NCI-H2196 (cell line): ENCODE measurements at regions not wholly inside any gene's neighbourhood (a gene's known extent, or its start where the extent isn't known, plus 50 kb on each side); places are given as distances from the start of the nearest gene placed in this dataset.
"Not testable (repeated sequence)": the region's sequence is repeated elsewhere in the genome, so short reads cannot be mapped to it uniquely, and the experiment has no call there.

Experiments used
- DNase-seq: peaks from one replicate; lab custom pipeline; 2025; ENCODE audit not compliant: unreplicated experiment; lab: John Stamatoyannopoulos, UW

- DNase-seq: no peak
Measured at GRCh38 chr13:54676526-54677113, 1648.0 kb downstream of the OLFM4 start.

- DNase-seq: no peak
Measured at GRCh38 chr13:54682184-54682583, 1653.6 kb downstream of the OLFM4 start.

DNA sequence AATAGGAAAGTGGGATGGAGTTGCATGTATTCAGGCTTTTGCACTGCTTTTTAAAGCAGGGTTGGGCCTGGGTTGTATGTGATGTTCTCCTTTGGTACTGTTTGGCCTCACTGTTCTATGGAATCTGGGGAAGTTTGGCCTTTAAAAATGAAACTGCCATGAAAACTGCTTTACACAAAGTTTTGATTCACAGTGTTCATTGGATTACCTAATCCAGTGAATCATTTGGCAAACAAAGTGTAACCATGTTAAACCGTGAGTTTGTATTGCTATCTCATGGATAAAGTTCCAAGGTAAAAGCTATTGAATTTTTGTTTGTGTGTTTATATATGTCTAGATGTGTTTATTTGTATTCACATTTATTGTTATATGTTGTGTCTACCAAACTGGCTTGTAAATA is 1658.6 kb downstream of the OLFM4 start:
- no peak for DNase-seq

DNA sequence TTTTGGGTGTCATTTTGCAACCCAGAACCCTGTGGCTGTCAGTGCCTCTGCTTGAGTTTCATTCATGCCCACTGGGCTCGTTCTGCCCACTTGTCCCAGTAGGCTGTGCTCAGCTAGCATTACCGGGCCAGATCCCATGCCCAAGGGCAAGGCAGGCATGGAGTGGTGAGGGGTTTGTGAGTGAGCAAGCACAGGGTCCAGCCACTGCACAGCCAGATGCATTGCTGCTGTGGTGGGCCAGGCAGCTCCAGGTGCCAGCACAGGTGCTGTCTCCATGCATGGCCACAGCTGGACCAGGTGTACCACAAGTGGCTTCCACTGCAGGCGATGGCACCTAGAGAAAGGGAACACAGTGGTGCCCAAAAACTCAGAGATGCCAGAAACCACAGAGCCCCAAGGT is 1671.2 kb downstream of the OLFM4 start:
- no peak for DNase-seq

GRCh38 chr13:54705738-54706137 is 1677.1 kb downstream of the OLFM4 start:
- no peak for DNase-seq

GRCh38 chr13:54706336-54706735 is 1677.7 kb downstream of the OLFM4 start:
- no peak for DNase-seq

DNA sequence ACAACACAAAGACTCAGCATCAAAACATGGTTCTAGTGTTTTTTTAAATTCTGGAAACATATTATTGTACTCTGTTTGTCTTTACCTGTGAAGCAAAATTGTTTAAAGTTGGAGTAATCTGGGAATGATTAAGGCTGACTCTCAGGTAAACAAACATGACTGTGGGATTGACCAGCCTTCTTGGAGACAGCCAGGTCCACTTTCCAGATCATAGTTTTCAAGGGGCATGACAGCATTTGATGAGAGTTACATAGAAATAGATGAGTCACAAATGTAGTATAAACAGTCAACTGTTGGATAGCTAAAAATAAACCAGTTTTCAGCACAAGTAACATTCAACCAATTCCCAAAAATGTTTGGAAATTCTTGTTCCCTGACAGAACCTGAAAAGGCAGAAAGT is 1680.9 kb downstream of the OLFM4 start:
- DNase-seq: no peak

DNA sequence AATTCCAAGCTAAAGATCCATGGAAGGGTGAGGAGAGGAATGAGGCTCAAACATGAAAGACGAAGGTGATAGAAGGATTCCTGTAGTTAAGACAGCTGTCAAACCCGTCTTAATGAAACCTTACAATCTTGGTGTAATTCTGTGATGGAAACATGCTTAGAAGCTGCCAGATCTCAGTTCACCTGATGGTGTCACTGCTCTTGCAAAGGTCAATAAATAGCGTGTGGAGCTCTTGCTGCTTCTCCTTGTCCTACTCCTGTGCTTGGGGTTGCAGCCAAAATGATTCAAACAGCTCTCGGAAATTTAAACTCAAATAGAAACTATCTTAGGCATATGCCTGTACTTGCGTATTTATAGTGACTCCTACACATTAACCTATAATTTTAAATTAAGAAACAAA is 1705.0 kb downstream of the OLFM4 start:
- DNase-seq: no peak

- DNase-seq: not testable (repeated sequence)
Measured at GRCh38 chr13:54737211-54737610, 1708.6 kb downstream of the OLFM4 start.

DNA sequence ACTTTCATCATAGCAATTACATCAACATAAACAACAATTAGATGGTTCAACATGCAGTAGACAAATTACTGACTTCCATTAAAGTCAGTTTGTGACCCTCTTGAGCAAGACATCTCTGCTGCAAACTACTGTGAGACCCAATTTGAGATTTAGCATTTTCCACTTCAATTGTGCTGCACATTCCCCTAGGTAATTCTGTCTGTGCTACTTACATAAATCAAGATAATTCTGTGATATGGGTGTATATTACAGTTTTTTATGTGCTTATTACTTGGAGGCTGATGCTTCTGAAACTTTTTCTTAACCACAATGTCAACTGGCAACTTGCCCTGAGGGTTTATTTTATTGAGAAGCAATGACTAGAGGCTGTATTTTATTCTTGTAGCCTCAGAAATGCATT is 1714.4 kb downstream of the OLFM4 start:
- DNase-seq: no peak

DNA sequence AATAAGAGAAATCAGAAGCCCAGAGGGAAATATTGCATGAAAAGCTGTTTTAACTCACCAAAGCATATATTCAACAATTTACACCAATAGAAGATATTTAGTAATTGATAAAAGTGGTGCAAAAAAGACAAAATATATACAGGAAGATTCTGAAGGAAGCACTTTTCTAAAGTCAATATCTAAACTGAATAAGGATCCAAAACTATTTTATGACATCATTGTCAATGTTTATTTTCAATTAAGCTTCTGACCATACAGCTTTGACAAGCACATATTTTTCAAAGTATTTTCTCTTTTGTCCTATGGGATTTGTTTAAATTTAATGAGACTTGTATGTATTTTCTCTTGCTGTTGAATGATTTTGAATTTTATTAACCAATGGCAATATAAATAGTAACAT is 1716.1 kb downstream of the OLFM4 start:
- no peak for DNase-seq

- no peak for DNase-seq
Measured at GRCh38 chr13:54750521-54750920, 1721.9 kb downstream of the OLFM4 start.

- DNase-seq: no peak
Measured at GRCh38 chr13:54758795-54759194, 1730.2 kb downstream of the OLFM4 start.

- no peak for DNase-seq
Measured at GRCh38 chr13:54768214-54768613, 1739.6 kb downstream of the OLFM4 start.

DNA sequence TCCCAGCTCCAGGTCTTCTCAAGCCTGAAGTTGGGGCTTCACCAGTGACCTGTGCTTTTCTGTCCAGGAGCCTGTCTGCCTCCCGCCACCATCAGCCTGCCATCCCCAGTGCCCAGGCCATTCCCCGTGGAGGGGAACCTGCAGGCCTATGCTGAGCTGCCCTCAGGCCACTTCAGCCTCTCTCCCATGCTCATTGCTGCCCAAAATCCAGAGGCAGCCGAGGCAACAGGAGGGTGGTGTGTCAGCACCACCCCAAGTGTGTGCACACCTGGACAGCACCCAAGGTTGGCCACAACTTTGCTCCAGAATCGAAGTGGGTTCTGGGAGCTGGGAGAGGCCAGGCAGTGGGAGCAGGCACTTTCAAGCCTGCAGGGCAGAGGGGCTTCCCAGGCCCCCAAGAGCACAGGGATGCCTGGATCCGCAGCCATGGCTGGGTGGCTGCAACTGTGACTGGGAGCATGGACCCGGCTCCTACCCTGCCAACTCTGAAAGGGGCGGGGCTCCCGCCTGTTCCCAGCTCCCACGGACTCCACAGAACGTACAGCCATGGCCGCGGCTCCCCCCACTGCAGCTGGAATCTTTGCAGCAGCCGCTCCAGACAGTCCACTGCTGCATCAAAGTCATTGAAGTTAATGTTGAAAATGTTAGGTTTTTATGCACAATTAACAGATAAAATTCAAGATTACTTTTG is 1747.0 kb downstream of the OLFM4 start:
- no peak for DNase-seq

DNA sequence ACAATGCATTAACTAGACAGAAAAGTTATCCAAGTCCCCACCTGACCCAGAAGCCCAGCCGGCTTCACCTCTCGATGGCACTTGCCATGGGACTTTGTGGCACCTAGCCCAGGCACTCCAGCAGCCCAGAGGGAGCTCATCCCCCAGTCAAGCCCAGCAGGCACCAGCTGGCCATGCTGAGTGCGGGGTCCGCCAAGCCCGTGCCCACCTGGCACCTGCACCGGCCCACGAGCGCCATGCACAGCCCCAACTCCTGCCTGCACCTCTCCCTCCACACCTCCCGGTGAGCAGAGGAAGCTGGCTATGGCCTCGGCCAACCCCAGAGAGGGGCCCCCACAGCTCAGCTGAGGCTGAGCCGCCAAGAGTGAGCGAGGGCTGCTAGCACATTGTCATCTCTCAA is 1759.1 kb downstream of the OLFM4 start:
- no peak for DNase-seq

- DNase-seq: no peak
Measured at GRCh38 chr13:54799621-54800226, 1771.1 kb downstream of the OLFM4 start.

GRCh38 chr13:54802226-54802625 is 1773.6 kb downstream of the OLFM4 start:
- DNase-seq: no peak

DNA sequence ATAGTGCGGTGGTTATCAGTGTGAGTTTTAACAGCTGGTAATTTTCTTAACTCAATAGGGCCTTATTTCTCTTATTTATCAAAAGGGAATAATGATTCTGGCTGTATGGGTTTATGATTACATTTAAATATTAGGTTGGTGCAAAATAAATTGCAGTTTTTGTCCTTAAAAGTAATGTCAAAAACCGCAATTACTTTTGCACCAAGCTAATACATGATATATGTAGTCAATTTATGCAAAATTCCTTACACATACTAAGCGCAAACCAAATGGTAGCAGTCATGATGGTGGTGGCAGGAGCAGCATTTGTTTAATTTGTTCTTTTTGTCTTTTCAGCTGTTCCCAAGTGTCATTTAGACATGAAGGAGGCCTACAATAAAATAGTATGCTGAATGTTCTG is 1777.1 kb downstream of the OLFM4 start:
- DNase-seq: no peak

DNA sequence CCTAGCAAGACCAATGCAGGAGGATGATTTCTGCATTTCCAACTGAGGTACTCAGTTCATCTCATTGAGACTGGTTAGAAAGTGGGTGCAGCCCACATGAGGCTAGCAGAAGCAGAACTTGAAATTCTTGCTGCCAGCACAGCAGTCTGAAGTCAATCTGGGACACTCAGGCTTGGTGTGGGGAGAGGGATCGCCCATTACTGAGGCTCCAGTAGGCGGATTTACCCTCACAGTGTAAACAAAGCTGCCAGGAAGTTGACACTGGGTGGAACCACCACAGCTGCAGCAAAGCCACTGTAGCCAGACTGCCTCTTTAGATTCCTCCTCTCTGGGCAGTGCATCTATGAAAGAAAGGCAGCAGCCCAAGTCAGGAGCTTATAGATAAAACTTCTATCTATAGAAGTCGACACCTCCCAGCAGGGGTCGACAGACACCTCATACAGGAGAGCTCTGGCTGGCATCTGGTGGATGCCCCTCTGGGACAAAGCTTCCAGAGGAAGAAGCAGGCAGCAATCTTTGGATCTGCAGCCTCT is 1793.4 kb downstream of the OLFM4 start:
- DNase-seq: not testable (repeated sequence)

GRCh38 chr13:54829391-54830068 is 1800.9 kb downstream of the OLFM4 start:
- not testable (repeated sequence) for DNase-seq

GRCh38 chr13:54836273-54836672 is 1807.7 kb downstream of the OLFM4 start:
- no peak for DNase-seq
